K562 (cell line): ENCODE measurements at regions not wholly inside any gene's neighbourhood (a gene's known extent, or its start where the extent isn't known, plus 50 kb on each side); places are given as distances from the start of the nearest gene placed in this dataset.
A peak's percentile ranks its signal among the peaks of the same experiment; 100 is the strongest.

Experiments
- ATAC-seq: fragments of 200-7000 bp; cut with Tn5 transposase; 3 replicates; pipeline ENCODE4 v1.9.1; 2020; ENCODE audit warnings: moderate library complexity
- BruUV-seq: library from RNA; stranded (reverse); fragments of 400-500 nt; replicated peaks from 2 replicates; lab custom pipeline; 2021; lab: Mats Ljungman, UMichigan
- CTCF ChIA-PET: fragments of 300-600 bp; formaldehyde crosslinking; extraction: SDS; loops from one replicate; lab custom pipeline; 2021; ENCODE audit warnings: low intra/inter-chr PET ratio; lab: Yijun Ruan, JAX
- POLR2A ChIA-PET: fragments of 300-600, 350-650 bp; sonication (Branson Sonifier 250); formaldehyde crosslinking; extraction: SDS; loops from one replicate; lab custom pipeline; 2021; ENCODE audit warnings: antibody characterized with exemption, inconsistent platforms; lab: Yijun Ruan, JAX
- DNase-seq, 4 experiments: peaks; one replicate each; pipeline versions ENCODE4 v3.0.0 to v3.0.0-alpha.2; 2011 to 2018; ENCODE audit warnings: low spot score in 3 of 4, mixed read lengths in 3 of 4; ENCODE audit errors: extremely low read depth in 1 of 4
- FAIRE-seq: peaks from 2 replicates; lab custom pipeline; 2011; peaks lifted over from hg19 to GRCh38; lab: Jason Lieb, UNC
- H2AFZ ChIP-seq: 2 replicates; pipeline ENCODE4 v1.6.0; 2011; ENCODE audit warnings: low read depth, low read length, control low read depth, inconsistent platforms
- H3K27ac ChIP-seq: fragments of 200-600 bp; 3 replicates; pipeline ENCODE4 v1.8.0; 2011; ENCODE audit warnings: low read depth, mild to moderate bottlenecking, control low read depth, inconsistent platforms, low read length, moderate library complexity, mixed read lengths; ENCODE audit errors: extremely low read depth
- H3K27me3 ChIP-seq, 2 experiments: fragments of 300-600 bp in 1 of 2; 2 replicates in 1 of 2; 3 replicates in 1 of 2; pipeline versions ENCODE4 v1.6.0 to v1.8.0; 2011; ENCODE audit warnings: inconsistent platforms in 2 of 2, low read length in 2 of 2, mild to moderate bottlenecking in 1 of 2, mixed read lengths in 1 of 2, moderate library complexity in 1 of 2; ENCODE audit not compliant: control insufficient read depth in 2 of 2, insufficient read depth in 2 of 2
- H3K36me3 ChIP-seq: fragments of 300-600 bp; 3 replicates; pipeline ENCODE4 v1.8.0; 2011; ENCODE audit warnings: mild to moderate bottlenecking, low read length, inconsistent platforms; ENCODE audit not compliant: control insufficient read depth, insufficient read depth
- H3K4me1 ChIP-seq, 2 experiments: fragments of 200-600 bp in 1 of 2; replicated peaks in 1 of 2; 2 replicates in 1 of 2; 3 replicates in 1 of 2; pipeline versions ENCODE4 v1.5.1 to v1.8.0; 2011; ENCODE audit warnings: inconsistent platforms in 2 of 2, low read length in 2 of 2, mild to moderate bottlenecking in 1 of 2, mixed read lengths in 1 of 2, moderate library complexity in 1 of 2; ENCODE audit not compliant: control insufficient read depth in 2 of 2, insufficient read depth in 2 of 2
- H3K4me2 ChIP-seq: 2 replicates; pipeline ENCODE4 v1.6.1; 2011; ENCODE audit warnings: low read length, control low read depth, inconsistent platforms, mixed read lengths; ENCODE audit not compliant: insufficient read depth
- H3K4me3 ChIP-seq: fragments of 200-600 bp; sonication (generic), shearing (Covaris generic); 2 replicates; pipeline ENCODE4 v1.5.1; 2016; ENCODE audit warnings: control low read depth, inconsistent platforms
- H3K79me2 ChIP-seq: fragments of 200-600 bp; 3 replicates; pipeline ENCODE4 v1.8.0; 2011; ENCODE audit warnings: low read length, inconsistent platforms; ENCODE audit not compliant: control insufficient read depth, insufficient read depth
- H3K9ac ChIP-seq, 2 experiments: 2 replicates each; pipeline versions ENCODE4 v1.6.0 to v1.6.1; 2011; ENCODE audit warnings: low read depth in 2 of 2, low read length in 2 of 2, control low read depth in 1 of 2, inconsistent platforms in 1 of 2, mild to moderate bottlenecking in 1 of 2, mixed read lengths in 1 of 2; ENCODE audit not compliant: insufficient read depth in 1 of 2
- H3K9me1 ChIP-seq: one replicate; pipeline ENCODE4 v1.6.0; 2011; ENCODE audit warnings: inconsistent platforms, mild to moderate bottlenecking, low read length, moderate library complexity; ENCODE audit not compliant: control insufficient read depth, insufficient read depth
- H3K9me3 ChIP-seq: replicated peaks from 2 replicates; pipeline ENCODE4 v1.5.1; 2011; ENCODE audit warnings: low read depth, low read length, inconsistent platforms; ENCODE audit not compliant: control insufficient read depth, insufficient read depth
- H4K20me1 ChIP-seq: replicated peaks from 2 replicates; pipeline ENCODE4 v1.6.1; 2011; ENCODE audit warnings: low read length, inconsistent platforms, mixed read lengths; ENCODE audit not compliant: control insufficient read depth, insufficient read depth
- ATF4 ChIP-seq: fragments of 450-650 bp; formaldehyde crosslinking; IDR thresholded peaks from 2 replicates; pipeline ENCODE4 v1.4.0; 2022; ENCODE audit warnings: mild to moderate bottlenecking, moderate library complexity
- FOXJ2 ChIP-seq: fragments of 200-800 bp; sonication (Bioruptor generic); IDR thresholded peaks from 2 replicates; pipeline ENCODE4 v1.6.1; 2016; ENCODE audit warnings: missing genetic modification characterization, missing compliant biosample characterization
- GTF2F1 ChIP-seq: IDR thresholded peaks from 2 replicates; pipeline ENCODE4 v1.6.1; 2011; ENCODE audit warnings: low read depth, low read length, improper control_type of control experiment
- MLX ChIP-seq, 2 experiments: fragments of 450-650 bp in 1 of 2; sonication (generic) in 1 of 2; formaldehyde crosslinking; conservative IDR thresholded peaks; 2 replicates each; pipeline versions ENCODE4 v1.4.0 to v1.8.1; 2020 to 2022; ENCODE audit warnings: mild to moderate bottlenecking in 1 of 2, missing genetic modification reagents in 1 of 2
- MYC ChIP-seq, 2 experiments: fragments of 250-450 bp in 1 of 2; sonication (Bioruptor Pico) in 1 of 2; IDR thresholded peaks; 2 replicates each; pipeline versions ENCODE4 v1.5.1 to v1.6.1; 2012 to 2021; ENCODE audit warnings: low read depth in 2 of 2, borderline replicate concordance in 1 of 2, improper control_type of control experiment in 1 of 2, low read length in 1 of 2, mild to moderate bottlenecking in 1 of 2, moderate library complexity in 1 of 2
- PBX2 ChIP-seq, 2 experiments: IDR thresholded peaks in 1 of 2; conservative IDR thresholded peaks in 1 of 2; 2 replicates each; pipeline ENCODE4 v1.6.1; 2016; ENCODE audit warnings: low read depth in 2 of 2, mild to moderate bottlenecking in 1 of 2, missing compliant biosample characterization in 1 of 2, missing genetic modification characterization in 1 of 2, moderate library complexity in 1 of 2
- PKNOX1 ChIP-seq: fragments of 450-650 bp; IDR thresholded peaks from 2 replicates; pipeline ENCODE4 v1.6.1; 2016
- TEAD2 ChIP-seq: fragments of 450-650 bp; IDR thresholded peaks from 2 replicates; pipeline ENCODE4 v1.6.1; 2016; ENCODE audit warnings: missing genetic modification characterization, control low read depth, missing compliant biosample characterization
- YBX1 ChIP-seq: fragments of 450-650 bp; IDR thresholded peaks from 2 replicates; pipeline ENCODE4 v1.7.1; 2016; ENCODE audit warnings: mild to moderate bottlenecking
- ZNF263 ChIP-seq: sonication (generic); formaldehyde crosslinking; IDR thresholded peaks from 2 replicates; pipeline ENCODE4 v1.8.0; 2022; ENCODE audit warnings: mild to moderate bottlenecking, missing genetic modification reagents, borderline replicate concordance
- WGBS: fragments of 100-300 bp; shearing (Covaris generic); methylation state at CpG from one replicate; pipeline ENCODE4 v1.1.6; 2016; ENCODE audit warnings: low coverage, mixed read lengths; ENCODE audit not compliant: insufficient coverage; ENCODE audit errors: missing lambda C conversion rate; 5-methylcytosine and 5-hydroxymethylcytosine counted together
- in situ Hi-C: fragments of 300-500 bp; cut with MboI; formaldehyde crosslinking; loops from 4 replicates; pipeline ENCODE4 v1.15.0; 2018; ENCODE audit warnings: inconsistent platforms, mixed read lengths
- intact Hi-C: fragments of 100-400 bp; cut with micrococcal nuclease; formaldehyde crosslinking; loops from 2 replicates; pipeline ENCODE4 v1.14.2; 2022

- in situ Hi-C loops = no loop called here
- no peak overlapping the region for H2AFZ ChIP-seq
- no peaks in the 10 kb centered on the region for H3K36me3 ChIP-seq
- no TSS peak for BruUV-seq
- no peak overlapping the region for H3K27ac ChIP-seq
- peak; percentile 53 for TF ChIP-seq ZNF263 (CRISPR knock-in tag)
- TF ChIP-seq ATF4 = 0 out of 2 replicates have a peak, but pooled peaks have one; percentile 15
- TF ChIP-seq PKNOX1 = peak; percentile 90
- no peak for TF ChIP-seq MLX (CRISPR knock-in tag; conservative IDR thresholded peaks at IDR 0.05)
- TF ChIP-seq MYC (IDR thresholded peaks at IDR 0.05; ENCODE audit: low read depth, low read length) = no peak
- TF ChIP-seq MYC (CRISPR knock-in tag; IDR thresholded peaks at IDR 0.05; ENCODE audit: borderline replicate concordance, low read depth) = no peak
- TF ChIP-seq TEAD2 (tag) = no peak
- no peak for TF ChIP-seq GTF2F1
- no peak for TF ChIP-seq YBX1
- no peak for TF ChIP-seq FOXJ2 (tag)
- no peak for TF ChIP-seq PBX2 (CRISPR knock-in tag; IDR thresholded peaks at IDR 0.05; ENCODE audit: low read depth)
- TF ChIP-seq PBX2 (tag; conservative IDR thresholded peaks at IDR 0.05; ENCODE audit: low read depth) = peak; percentile 72
- ATAC-seq (no peak), FAIRE-seq (no peak), DNase-seq (peak in 1 of 4 experiments; percentile 6)
- H3K79me2 ChIP-seq = no peaks in the 10 kb centered on the region
- intact Hi-C loops = no loop called here
- no peak overlapping the region for H3K4me3 ChIP-seq
- no peak overlapping the region; a peak in 1 of 4 replicates for H3K9ac ChIP-seq
- ChIA-PET POLR2A (interaction anchor here (0.7 kb wide), 1 partner anchor 1858 kb away, joined by 3 read pairs; no protein-coding TSS in a partner anchor), CTCF (no interaction called here)
- no peaks in the 10 kb centered on the region for H4K20me1 ChIP-seq
- H3K4me1 ChIP-seq = no peaks in the 10 kb centered on the region
- no peaks in the 10 kb centered on the region for H3K9me1 ChIP-seq
- 0% methylated on average over 17 of the region's 17 CpGs for WGBS
- peak overlapping the region; percentile 18; the same call in 1 of the 2 replicates for H3K4me2 ChIP-seq
- H3K9me3 ChIP-seq = no peaks in the 10 kb centered on the region
- H3K27me3 ChIP-seq = peaks cover 18 to 40% of the 10 kb centered on the region in 2 experiments
These were observed 128.9 kb downstream of the MTPAP start for GRCh38 chr10:30219971-30220751.
